Spleen (tissue), 11 donors: ENCODE measurements at regions not wholly inside any gene's neighbourhood (a gene's known extent, or its start where the extent isn't known, plus 50 kb on each side); places are given as distances from the start of the nearest gene placed in this dataset.

Experiments
- DNase-seq: peaks from one replicate; pipeline ENCODE4 v3.0.0-alpha.2; 2020
- H3K27ac ChIP-seq, 8 donors: fragments of 200-600 bp; sonication (generic) in 7 of 8; 1 replicate in 4 of 8; 2 replicates in 4 of 8; pipeline versions ENCODE4 v1.5.0 to v1.8.0; 2016 to 2021; ENCODE audit warnings: inconsistent platforms in 4 of 8, mild to moderate bottlenecking in 4 of 8, moderate library complexity in 1 of 8
- H3K27me3 ChIP-seq, 7 donors: fragments of 200-600 bp; sonication (generic) in 6 of 7; replicated peaks in 1 of 7; 1 replicate in 4 of 7; 2 replicates in 3 of 7; pipeline versions ENCODE4 v1.5.0 to v1.8.0; 2016 to 2021; ENCODE audit warnings: inconsistent platforms in 3 of 7, mild to moderate bottlenecking in 1 of 7
- H3K36me3 ChIP-seq, 6 donors: fragments of 200-600 bp; sonication (generic) in 5 of 6; 1 replicate in 4 of 6; 2 replicates in 2 of 6; pipeline versions ENCODE4 v1.5.0 to v1.8.0; 2016 to 2021; ENCODE audit warnings: inconsistent platforms in 2 of 6
- H3K4me1 ChIP-seq, 6 donors: fragments of 200-600 bp; sonication (generic) in 5 of 6; 1 replicate in 3 of 6; 2 replicates in 3 of 6; pipeline versions ENCODE4 v1.5.0 to v1.8.0; 2016 to 2021; ENCODE audit warnings: inconsistent platforms in 3 of 6
- H3K4me3 ChIP-seq, 8 donors: fragments of 200-600 bp; sonication (generic) in 7 of 8; 1 replicate in 4 of 8; 2 replicates in 4 of 8; pipeline versions ENCODE4 v1.5.0 to v1.8.0; 2016 to 2021; ENCODE audit warnings: inconsistent platforms in 4 of 8, mild to moderate bottlenecking in 4 of 8, moderate library complexity in 2 of 8
- H3K9me3 ChIP-seq, 8 donors: fragments of 200-600 bp; sonication (generic) in 7 of 8; 1 replicate in 4 of 8; 2 replicates in 4 of 8; pipeline versions ENCODE4 v1.5.0 to v1.8.0; 2016 to 2021; ENCODE audit warnings: inconsistent platforms in 4 of 8
- POLR2A ChIP-seq, 3 donors: fragments of 450-650 bp; IDR thresholded peaks; one replicate each; pipeline ENCODE4 v1.5.1; 2017; ENCODE audit warnings: antibody characterized with exemption in 3 of 3, mild to moderate bottlenecking in 1 of 3
- POLR2AphosphoS5 ChIP-seq, 3 donors: sonication (generic); formaldehyde crosslinking; IDR thresholded peaks; one replicate each; pipeline ENCODE4 v1.5.1; 2017; ENCODE audit warnings: antibody characterized with exemption in 3 of 3
- WGBS, 5 donors: extraction: QIAGEN DNeasy Blood & Tissue Kit in 3 of 5; methylation state at CpG; one replicate each; pipeline versions ENCODE4 v1.1.5 to v1.1.7; 2013 to 2018; 5-methylcytosine and 5-hydroxymethylcytosine counted together
- intact Hi-C: fragments of 100-400 bp; cut with DNase I; formaldehyde crosslinking; loops from one replicate; pipeline ENCODE4 v1.15.0; 2023; ENCODE audit warnings: low total_unique reads
- TF ChIP-seq, protein P1 (sequence below), 11 experiments: fragments of 200-600 bp in 7 of 11; fragments of 450-650 bp in 4 of 11; sonication (generic) in 4 of 11; IDR thresholded peaks in 8 of 11; conservative IDR thresholded peaks in 3 of 11; 1 replicate in 7 of 11; 2 replicates in 4 of 11; pipeline versions ENCODE4 v1.4.0 to v1.8.0; 2016 to 2021; ENCODE audit warnings: antibody characterized with exemption in 11 of 11, inconsistent platforms in 4 of 11, mild to moderate bottlenecking in 1 of 11
- donor health status: healthy with polysubstance abuse.
- donor health status: DM: no; HTN: no; CAD: no; lungs with moderate emphysema.
- donor health status: DM: no; HTN: no; CAD: no.
- donor health status: Bipolar disorder and iron deficiency.
- donor health status: healthy.
- donor health status: DM: no; HTN: no; CAD: no.
- donor health status: DM: yes; HTN: yes; CAD: no.

DNA sequence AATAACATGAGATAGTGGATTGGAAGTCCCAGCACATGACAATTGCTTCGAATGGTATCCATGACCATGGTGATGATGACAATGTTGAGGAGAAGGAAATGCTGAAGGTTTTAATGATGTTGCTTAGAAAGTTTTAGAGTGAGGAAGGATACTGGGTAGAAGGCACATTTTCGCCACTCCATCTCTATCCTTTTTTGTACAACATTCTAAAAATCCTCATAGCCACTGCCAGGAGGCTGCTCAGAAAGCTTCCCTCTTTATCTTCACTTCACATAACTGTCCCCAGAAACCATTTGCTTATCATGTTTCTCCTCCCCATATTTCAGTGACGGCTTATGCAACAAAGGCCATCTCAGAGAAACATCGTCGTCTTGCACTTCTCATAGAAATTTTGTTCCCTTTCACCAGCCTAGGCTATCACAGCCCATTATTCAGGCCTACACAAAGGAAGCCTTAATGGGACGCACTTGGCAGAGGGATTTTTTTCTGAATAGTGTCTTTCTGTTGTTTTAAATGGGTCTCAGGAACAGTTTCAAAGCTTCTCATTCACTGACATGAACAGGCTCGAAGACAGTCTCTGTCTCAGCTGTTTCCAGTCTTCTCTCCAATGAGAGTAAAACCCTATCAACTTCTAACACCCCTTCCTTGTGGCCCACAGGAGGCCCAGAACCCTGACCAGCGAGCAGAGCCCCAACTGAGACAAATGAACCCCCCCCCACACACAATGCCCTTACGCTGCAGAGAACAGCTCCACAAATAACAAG is 506.7 kb downstream of the HAPSTR1 start:
- peaks cover 0 to 9% (median 0%) of the 10 kb centered on the region in 7 donors for H3K27me3 ChIP-seq
- H3K9me3 ChIP-seq = no peaks in the 10 kb centered on the region
- no peak overlapping the region for H3K4me3 ChIP-seq
- no peaks in the 10 kb centered on the region for H3K4me1 ChIP-seq
- no peak overlapping the region for H3K27ac ChIP-seq
- intact Hi-C loops = no loop called here
- WGBS, 5 donors = 67 to 76% (median 74%) methylated on average over 9 of the region's 9 CpGs
- DNase-seq = no peak
- no peaks in the 10 kb centered on the region for H3K36me3 ChIP-seq
- TF ChIP-seq POLR2AphosphoS5 (IDR thresholded peaks at IDR 0.05) (no peak), POLR2A (IDR thresholded peaks at IDR 0.05) (no peak)
- TF ChIP-seq, protein P1, sequence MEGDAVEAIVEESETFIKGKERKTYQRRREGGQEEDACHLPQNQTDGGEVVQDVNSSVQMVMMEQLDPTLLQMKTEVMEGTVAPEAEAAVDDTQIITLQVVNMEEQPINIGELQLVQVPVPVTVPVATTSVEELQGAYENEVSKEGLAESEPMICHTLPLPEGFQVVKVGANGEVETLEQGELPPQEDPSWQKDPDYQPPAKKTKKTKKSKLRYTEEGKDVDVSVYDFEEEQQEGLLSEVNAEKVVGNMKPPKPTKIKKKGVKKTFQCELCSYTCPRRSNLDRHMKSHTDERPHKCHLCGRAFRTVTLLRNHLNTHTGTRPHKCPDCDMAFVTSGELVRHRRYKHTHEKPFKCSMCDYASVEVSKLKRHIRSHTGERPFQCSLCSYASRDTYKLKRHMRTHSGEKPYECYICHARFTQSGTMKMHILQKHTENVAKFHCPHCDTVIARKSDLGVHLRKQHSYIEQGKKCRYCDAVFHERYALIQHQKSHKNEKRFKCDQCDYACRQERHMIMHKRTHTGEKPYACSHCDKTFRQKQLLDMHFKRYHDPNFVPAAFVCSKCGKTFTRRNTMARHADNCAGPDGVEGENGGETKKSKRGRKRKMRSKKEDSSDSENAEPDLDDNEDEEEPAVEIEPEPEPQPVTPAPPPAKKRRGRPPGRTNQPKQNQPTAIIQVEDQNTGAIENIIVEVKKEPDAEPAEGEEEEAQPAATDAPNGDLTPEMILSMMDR (IDR thresholded peaks at IDR 0.05 in 8 of 11, conservative IDR thresholded peaks at IDR 0.05 in 3 of 11) = no peak

DNA sequence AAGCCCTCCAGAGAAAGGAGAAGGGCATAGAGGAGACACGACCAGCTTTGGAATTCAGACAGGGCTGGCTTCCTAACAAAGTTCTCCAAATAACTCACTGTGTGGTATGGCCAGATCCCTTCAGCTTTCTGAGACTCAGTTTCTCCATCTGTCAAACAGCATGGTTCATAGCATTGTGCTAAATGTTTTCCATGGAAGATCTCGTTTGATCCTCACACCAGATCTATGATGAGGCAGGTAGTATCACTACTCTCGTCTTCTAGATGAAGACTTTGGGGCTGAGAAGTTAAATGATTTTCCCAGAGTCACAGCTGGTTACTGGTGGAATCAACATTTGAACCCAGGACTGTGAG is 507.3 kb downstream of the HAPSTR1 start:
- DNase-seq = no peak
- no peak for TF ChIP-seq POLR2A (IDR thresholded peaks at IDR 0.05)
- Histone ChIP-seq H3K4me3 (no peak overlapping the region), H3K9me3 (no peaks in the 10 kb centered on the region), H3K36me3 (no peaks in the 10 kb centered on the region), H3K27ac (no peak overlapping the region), H3K4me1 (no peaks in the 10 kb centered on the region), H3K27me3 (peaks cover 0 to 9% (median 0%) of the 10 kb centered on the region in 7 donors)
- WGBS, 5 donors = 41 to 83% (median 58%) methylated on average over 3 of the region's 3 CpGs
- intact Hi-C loops = no loop called here

DNA sequence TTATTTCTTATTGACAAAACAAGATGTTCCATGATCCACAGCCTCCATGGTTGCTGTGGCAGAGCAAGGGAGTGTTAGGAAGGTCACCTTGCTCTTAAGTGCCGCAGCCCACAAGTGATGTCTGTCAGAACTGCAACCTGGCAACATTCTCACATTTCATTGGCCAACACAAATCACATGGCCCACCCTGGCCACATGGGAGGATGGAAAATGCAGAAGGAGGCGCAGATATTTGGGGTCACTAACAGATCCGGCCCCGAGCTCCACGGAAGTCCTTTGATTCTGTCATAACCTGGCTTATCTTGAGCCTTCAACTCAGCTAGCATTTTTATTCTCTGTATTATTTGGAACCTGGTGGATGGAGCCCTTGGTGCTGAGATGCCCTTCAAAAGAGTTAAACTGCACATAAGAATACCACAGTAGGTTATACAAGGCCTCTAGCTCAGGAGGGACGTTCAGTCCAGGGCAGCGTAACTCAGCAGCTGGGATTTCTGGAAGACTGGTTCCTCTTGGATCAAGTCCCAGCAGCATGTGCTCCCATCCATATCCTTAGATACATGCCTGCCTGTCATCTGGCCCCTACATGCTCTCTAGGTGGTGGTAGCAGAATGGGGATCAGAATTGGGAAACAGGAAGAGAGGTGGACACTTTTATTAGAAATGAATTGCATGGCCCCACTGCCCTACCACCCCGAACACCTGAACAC is 508.1 kb downstream of the HAPSTR1 start:
- 86 to 91% (median 89%) methylated on average over 8 of the region's 8 CpGs for WGBS, 5 donors
- Histone ChIP-seq H3K36me3 (no peaks in the 10 kb centered on the region), H3K27ac (no peak overlapping the region), H3K4me1 (no peaks in the 10 kb centered on the region), H3K9me3 (no peaks in the 10 kb centered on the region), H3K4me3 (no peak overlapping the region), H3K27me3 (peaks cover 0 to 1% (median 0%) of the 10 kb centered on the region in 7 donors)
- intact Hi-C loops = no loop called here
- DNase-seq = no peak
- TF ChIP-seq POLR2AphosphoS5 (IDR thresholded peaks at IDR 0.05) = no peak
- no peak for TF ChIP-seq POLR2A (IDR thresholded peaks at IDR 0.05)
- TF ChIP-seq, protein P1 (IDR thresholded peaks at IDR 0.05 in 8 of 11, conservative IDR thresholded peaks at IDR 0.05 in 3 of 11) = no peak

DNA sequence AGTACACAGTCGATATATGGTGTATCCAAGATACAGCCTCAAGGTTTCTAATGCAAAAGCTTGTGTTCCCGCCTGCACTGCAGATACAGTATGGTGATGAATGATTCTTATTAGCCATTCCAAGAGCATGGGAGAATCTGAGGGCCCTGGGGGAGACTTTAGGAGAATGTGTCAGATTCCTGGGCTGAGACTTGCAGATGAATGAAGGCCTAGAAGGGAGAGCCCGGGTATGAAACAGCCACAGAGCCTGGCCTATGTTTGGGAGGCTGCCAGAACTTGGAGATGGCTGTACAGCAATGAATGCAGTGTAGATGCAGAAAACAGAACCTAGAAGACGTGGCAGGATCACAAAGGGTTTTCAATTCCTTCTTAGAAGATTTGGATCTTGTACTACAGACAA is 510.7 kb downstream of the HAPSTR1 start:
- no peak overlapping the region for H3K4me3 ChIP-seq
- no peak for DNase-seq
- H3K27me3 ChIP-seq = peaks cover 0 to 6% (median 0%) of the 10 kb centered on the region in 7 donors
- intact Hi-C loops = no loop called here
- no peaks in the 10 kb centered on the region for H3K9me3 ChIP-seq
- no peak overlapping the region for H3K27ac ChIP-seq
- WGBS, 5 donors = 54 to 80% (median 69%) methylated on average over 4 of the region's 4 CpGs
- no peak for TF ChIP-seq POLR2A (IDR thresholded peaks at IDR 0.05)
- TF ChIP-seq, protein P1 (IDR thresholded peaks at IDR 0.05 in 8 of 11, conservative IDR thresholded peaks at IDR 0.05 in 3 of 11) = no peak
- no peak for TF ChIP-seq POLR2AphosphoS5 (IDR thresholded peaks at IDR 0.05)
- H3K4me1 ChIP-seq = no peaks in the 10 kb centered on the region
- H3K36me3 ChIP-seq = no peaks in the 10 kb centered on the region
